ENCODE measurements at regions not wholly inside any gene's neighbourhood (a gene's known extent, or its start where the extent isn't known, plus 50 kb on each side); places are given as distances from the start of the nearest gene placed in this dataset.

DNA sequence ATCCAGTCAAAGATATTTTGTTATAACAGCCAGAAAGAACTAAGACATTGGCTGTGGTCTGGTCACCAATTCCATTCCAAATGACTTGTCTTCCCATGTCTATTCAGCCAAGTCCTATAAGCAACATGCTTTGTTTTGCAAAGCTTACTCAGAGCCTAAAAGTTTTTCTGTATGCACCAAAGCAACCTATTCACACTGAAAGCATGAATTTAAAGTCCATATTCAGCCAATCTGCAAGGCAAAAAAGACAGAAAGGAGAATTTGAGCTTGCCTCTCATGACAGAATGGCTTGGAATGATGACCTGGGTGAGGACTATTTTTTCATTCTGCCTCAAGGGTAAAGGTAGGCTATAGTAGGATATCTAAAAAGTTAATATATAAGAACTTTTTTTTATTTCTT, 323.2 kb upstream of the NOCT start:
- Histone ChIP-seq H2BK120ac (ENCODE audit: low read depth, low read length) (no peak overlapping the region), H3K36me3 (replicated peaks in 1 of 2; ENCODE audit: control insufficient read depth in 2 of 2, insufficient read depth in 2 of 2, low read length in 2 of 2) (no peaks in the 10 kb centered on the region), H4K8ac (ENCODE audit: low read depth, low read length) (no peak overlapping the region), H2BK5ac (ENCODE audit: low read length) (no peak overlapping the region), H3K14ac (ENCODE audit: low read length) (no peak overlapping the region), H3K23ac (ENCODE audit: low read depth, low read length, poor library complexity) (no peak overlapping the region), H3K27me3 (ENCODE audit: control insufficient read depth in 3 of 3, insufficient read depth in 3 of 3, low read depth in 1 of 3, low read length in 3 of 3) (no peaks in the 10 kb centered on the region), H3K9ac (ENCODE audit: low read depth, low read length, poor library complexity) (no peak overlapping the region), H3K4ac (ENCODE audit: low read length) (no peak overlapping the region), H3K27ac (replicated peaks; ENCODE audit: low read length) (no peak overlapping the region), H3K4me1 (ENCODE audit: control insufficient read depth in 2 of 2, insufficient read depth in 1 of 2, low read depth in 1 of 2, low read length in 2 of 2) (no peaks in the 10 kb centered on the region), H3K4me3 (ENCODE audit: low read length in 2 of 2) (no peak overlapping the region), H3K9me3 (replicated peaks in 1 of 2; ENCODE audit: control insufficient read depth in 2 of 2, insufficient read depth in 1 of 2, low read depth in 1 of 2, low read length in 2 of 2) (no peaks in the 10 kb centered on the region), H3K4me2 (ENCODE audit: insufficient read depth, low read length, poor library complexity, severe bottlenecking) (no peak overlapping the region), H2BK15ac (ENCODE audit: low read length) (no peak overlapping the region), H2AK5ac (ENCODE audit: low read depth, low read length) (no peak overlapping the region), H3K18ac (ENCODE audit: low read length) (no peak overlapping the region), H2BK12ac (ENCODE audit: low read length) (no peak overlapping the region), H4K91ac (ENCODE audit: low read depth, low read length, poor library complexity) (no peak overlapping the region), H2AFZ (ENCODE audit: low read length) (no peak overlapping the region), H3K79me1 (ENCODE audit: low read depth, low read length) (no peaks in the 10 kb centered on the region)
- no peak for DNase-seq (ENCODE audit: low spot score)

GRCh38 chr4:138689593-138689992, 326.0 kb upstream of the NOCT start:
- no peak overlapping the region for H2AK5ac ChIP-seq (ENCODE audit: low read depth, low read length)
- no peaks in the 10 kb centered on the region for H3K27me3 ChIP-seq (ENCODE audit: control insufficient read depth in 3 of 3, insufficient read depth in 3 of 3, low read depth in 1 of 3, low read length in 3 of 3)
- WGBS, 2 donors (ENCODE audit: extremely low coverage in 2 of 2, insufficient read length in 2 of 2, insufficient replicate concordance in 1 of 2) = no CpG with 5 or more reads among the region's 6 CpGs
- no peak overlapping the region for H3K23ac ChIP-seq (ENCODE audit: low read depth, low read length, poor library complexity)
- no peak for DNase-seq (ENCODE audit: low spot score)
- H2AFZ ChIP-seq (ENCODE audit: low read length) = no peak overlapping the region
- H2BK15ac ChIP-seq (ENCODE audit: low read length) = no peak overlapping the region
- H4K91ac ChIP-seq (ENCODE audit: low read depth, low read length, poor library complexity) = no peak overlapping the region
- H3K4me3 ChIP-seq (ENCODE audit: low read length in 2 of 2) = no peak overlapping the region
- no peak overlapping the region for H3K4me2 ChIP-seq (ENCODE audit: insufficient read depth, low read length, poor library complexity, severe bottlenecking)
- H3K9ac ChIP-seq (ENCODE audit: low read depth, low read length, poor library complexity) = no peak overlapping the region
- no peak overlapping the region for H3K27ac ChIP-seq (replicated peaks; ENCODE audit: low read length)
- H2BK120ac ChIP-seq (ENCODE audit: low read depth, low read length) = no peak overlapping the region
- H3K18ac ChIP-seq (ENCODE audit: low read length) = no peak overlapping the region
- no peaks in the 10 kb centered on the region for H3K79me1 ChIP-seq (ENCODE audit: low read depth, low read length)
- H3K4ac ChIP-seq (ENCODE audit: low read length) = no peak overlapping the region
- no peak overlapping the region for H2BK12ac ChIP-seq (ENCODE audit: low read length)
- no peak overlapping the region for H2BK5ac ChIP-seq (ENCODE audit: low read length)
- no peaks in the 10 kb centered on the region for H3K36me3 ChIP-seq (replicated peaks in 1 of 2; ENCODE audit: control insufficient read depth in 2 of 2, insufficient read depth in 2 of 2, low read length in 2 of 2)
- H4K8ac ChIP-seq (ENCODE audit: low read depth, low read length) = no peak overlapping the region
- H3K9me3 ChIP-seq (replicated peaks in 1 of 2; ENCODE audit: control insufficient read depth in 2 of 2, insufficient read depth in 1 of 2, low read depth in 1 of 2, low read length in 2 of 2) = no peaks in the 10 kb centered on the region
- H3K4me1 ChIP-seq (ENCODE audit: control insufficient read depth in 2 of 2, insufficient read depth in 1 of 2, low read depth in 1 of 2, low read length in 2 of 2) = no peaks in the 10 kb centered on the region
- H3K14ac ChIP-seq (ENCODE audit: low read length) = no peak overlapping the region

- Histone ChIP-seq H2AK5ac (ENCODE audit: low read depth, low read length) (no peak overlapping the region), H3K18ac (ENCODE audit: low read length) (no peak overlapping the region), H2BK15ac (ENCODE audit: low read length) (no peak overlapping the region)
Measured at GRCh38 chr4:138689187-138689586, 326.4 kb upstream of the NOCT start.

GRCh38 chr4:138688408-138689085, 327.0 kb upstream of the NOCT start:
- Histone ChIP-seq H2BK15ac (ENCODE audit: low read length) (no peak overlapping the region), H3K18ac (ENCODE audit: low read length) (no peak overlapping the region), H3K9ac (ENCODE audit: low read depth, low read length, poor library complexity) (no peak overlapping the region), H3K9me3 (replicated peaks in 1 of 2; ENCODE audit: control insufficient read depth in 2 of 2, insufficient read depth in 1 of 2, low read depth in 1 of 2, low read length in 2 of 2) (no peaks in the 10 kb centered on the region), H3K79me1 (ENCODE audit: low read depth, low read length) (no peaks in the 10 kb centered on the region), H2BK120ac (ENCODE audit: low read depth, low read length) (no peak overlapping the region), H3K4me3 (ENCODE audit: low read length in 2 of 2) (no peak overlapping the region), H3K27me3 (ENCODE audit: control insufficient read depth in 3 of 3, insufficient read depth in 3 of 3, low read depth in 1 of 3, low read length in 3 of 3) (no peaks in the 10 kb centered on the region), H3K4me2 (ENCODE audit: insufficient read depth, low read length, poor library complexity, severe bottlenecking) (no peak overlapping the region), H3K27ac (replicated peaks; ENCODE audit: low read length) (no peak overlapping the region), H3K36me3 (replicated peaks in 1 of 2; ENCODE audit: control insufficient read depth in 2 of 2, insufficient read depth in 2 of 2, low read length in 2 of 2) (no peaks in the 10 kb centered on the region), H3K14ac (ENCODE audit: low read length) (no peak overlapping the region), H4K91ac (ENCODE audit: low read depth, low read length, poor library complexity) (no peak overlapping the region), H3K4ac (ENCODE audit: low read length) (no peak overlapping the region), H2AK5ac (ENCODE audit: low read depth, low read length) (no peak overlapping the region), H2AFZ (ENCODE audit: low read length) (no peak overlapping the region), H3K23ac (ENCODE audit: low read depth, low read length, poor library complexity) (no peak overlapping the region), H4K8ac (ENCODE audit: low read depth, low read length) (no peak overlapping the region), H2BK12ac (ENCODE audit: low read length) (no peak overlapping the region), H2BK5ac (ENCODE audit: low read length) (no peak overlapping the region), H3K4me1 (ENCODE audit: control insufficient read depth in 2 of 2, insufficient read depth in 1 of 2, low read depth in 1 of 2, low read length in 2 of 2) (no peaks in the 10 kb centered on the region)
- no peak for DNase-seq (ENCODE audit: low spot score)
- no CpG with 5 or more reads among the region's 12 CpGs for WGBS, 2 donors (ENCODE audit: extremely low coverage in 2 of 2, insufficient read length in 2 of 2, insufficient replicate concordance in 1 of 2)

More at GRCh38 chr4:138689187-138689586, 326.4 kb upstream of the NOCT start:
- Histone ChIP-seq H2BK5ac (ENCODE audit: low read length) (no peak overlapping the region), H3K27me3 (ENCODE audit: control insufficient read depth in 3 of 3, insufficient read depth in 3 of 3, low read depth in 1 of 3, low read length in 3 of 3) (no peaks in the 10 kb centered on the region), H4K8ac (ENCODE audit: low read depth, low read length) (no peak overlapping the region), H3K9me3 (replicated peaks in 1 of 2; ENCODE audit: control insufficient read depth in 2 of 2, insufficient read depth in 1 of 2, low read depth in 1 of 2, low read length in 2 of 2) (no peaks in the 10 kb centered on the region), H4K91ac (ENCODE audit: low read depth, low read length, poor library complexity) (no peak overlapping the region), H3K27ac (replicated peaks; ENCODE audit: low read length) (no peak overlapping the region), H3K4me3 (ENCODE audit: low read length in 2 of 2) (no peak overlapping the region), H3K23ac (ENCODE audit: low read depth, low read length, poor library complexity) (no peak overlapping the region), H3K14ac (ENCODE audit: low read length) (no peak overlapping the region), H3K4me1 (ENCODE audit: control insufficient read depth in 2 of 2, insufficient read depth in 1 of 2, low read depth in 1 of 2, low read length in 2 of 2) (no peaks in the 10 kb centered on the region), H3K79me1 (ENCODE audit: low read depth, low read length) (no peaks in the 10 kb centered on the region), H3K4ac (ENCODE audit: low read length) (no peak overlapping the region), H2BK120ac (ENCODE audit: low read depth, low read length) (no peak overlapping the region), H3K36me3 (replicated peaks in 1 of 2; ENCODE audit: control insufficient read depth in 2 of 2, insufficient read depth in 2 of 2, low read length in 2 of 2) (no peaks in the 10 kb centered on the region), H3K4me2 (ENCODE audit: insufficient read depth, low read length, poor library complexity, severe bottlenecking) (no peak overlapping the region), H3K9ac (ENCODE audit: low read depth, low read length, poor library complexity) (no peak overlapping the region), H2AFZ (ENCODE audit: low read length) (no peak overlapping the region), H2BK12ac (ENCODE audit: low read length) (no peak overlapping the region)
- DNase-seq (ENCODE audit: low spot score) = no peak
- no CpG with 5 or more reads among the region's 9 CpGs for WGBS, 2 donors (ENCODE audit: extremely low coverage in 2 of 2, insufficient read length in 2 of 2, insufficient replicate concordance in 1 of 2)

Measured in neuronal stem cell (in vitro differentiated cells).